ENCODE measurements at regions not wholly inside any gene's neighbourhood (a gene's known extent, or its start where the extent isn't known, plus 50 kb on each side); places are given as distances from the start of the nearest gene placed in this dataset.

DNA sequence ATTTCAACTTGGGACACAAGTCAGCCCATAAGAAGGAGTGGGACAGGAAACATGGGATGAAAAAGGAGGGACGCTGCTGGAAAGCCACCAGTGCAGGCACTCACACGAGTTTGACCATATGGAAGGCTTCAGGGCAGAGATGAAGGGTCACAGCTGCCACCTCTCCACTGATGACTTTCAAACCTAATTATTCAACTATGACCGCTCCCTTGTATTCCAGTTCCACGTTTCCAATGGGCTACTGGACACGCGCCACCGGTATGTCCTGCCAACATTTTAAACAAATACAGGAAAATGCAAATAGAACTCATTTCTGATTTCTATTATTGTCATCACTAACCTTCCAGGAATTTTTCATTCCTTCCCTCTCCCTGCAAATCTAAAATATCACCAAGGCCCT, 134.7 kb downstream of the SLC1A3 start:
- no peak for TF ChIP-seq TAF1 (IDR thresholded peaks at IDR 0.05; ENCODE audit: borderline replicate concordance, low read depth, low read length)
- TF ChIP-seq POLR2AphosphoS5 (IDR thresholded peaks at IDR 0.05; ENCODE audit: low read depth, low read length), result no peak

Measured in GM12892 (cell line).